Progenitor cell of endocrine pancreas (in vitro differentiated cells): ENCODE measurements at regions not wholly inside any gene's neighbourhood (a gene's known extent, or its start where the extent isn't known, plus 50 kb on each side); places are given as distances from the start of the nearest gene placed in this dataset.

Experiments
- DNase-seq: peaks from one replicate; pipeline ENCODE4 v3.0.0; 2021; ENCODE audit warnings: low spot score; ENCODE audit not compliant: unreplicated experiment
- H3K27ac Mint-ChIP-seq: 2 replicates; pipeline ENCODE4 v1.8.0; 2021; ENCODE audit warnings: mild to moderate bottlenecking, moderate library complexity, mixed read lengths
- H3K27me3 Mint-ChIP-seq: 2 replicates; pipeline ENCODE4 v1.8.0; 2021; ENCODE audit warnings: mixed read lengths
- H3K36me3 Mint-ChIP-seq: 2 replicates; pipeline ENCODE4 v1.8.0; 2022; ENCODE audit warnings: mixed read lengths; ENCODE audit not compliant: insufficient read depth
- H3K4me1 Mint-ChIP-seq: 2 replicates; pipeline ENCODE4 v1.8.0; 2021; ENCODE audit warnings: low read depth, mixed read lengths
- H3K4me3 Mint-ChIP-seq: 2 replicates; pipeline ENCODE4 v1.8.0; 2021; ENCODE audit warnings: low read depth, mild to moderate bottlenecking, moderate library complexity, mixed read lengths
- H3K9me3 Mint-ChIP-seq: 2 replicates; pipeline ENCODE4 v1.8.0; 2021; ENCODE audit warnings: low read depth, mixed read lengths
- CTCF ChIP-seq: fragments of 200-600 bp; sonication (generic); IDR thresholded peaks from one replicate; pipeline ENCODE4 v1.5.0; 2021; ENCODE audit warnings: antibody characterized with exemption, mild to moderate bottlenecking; ENCODE audit not compliant: unreplicated experiment

DNA sequence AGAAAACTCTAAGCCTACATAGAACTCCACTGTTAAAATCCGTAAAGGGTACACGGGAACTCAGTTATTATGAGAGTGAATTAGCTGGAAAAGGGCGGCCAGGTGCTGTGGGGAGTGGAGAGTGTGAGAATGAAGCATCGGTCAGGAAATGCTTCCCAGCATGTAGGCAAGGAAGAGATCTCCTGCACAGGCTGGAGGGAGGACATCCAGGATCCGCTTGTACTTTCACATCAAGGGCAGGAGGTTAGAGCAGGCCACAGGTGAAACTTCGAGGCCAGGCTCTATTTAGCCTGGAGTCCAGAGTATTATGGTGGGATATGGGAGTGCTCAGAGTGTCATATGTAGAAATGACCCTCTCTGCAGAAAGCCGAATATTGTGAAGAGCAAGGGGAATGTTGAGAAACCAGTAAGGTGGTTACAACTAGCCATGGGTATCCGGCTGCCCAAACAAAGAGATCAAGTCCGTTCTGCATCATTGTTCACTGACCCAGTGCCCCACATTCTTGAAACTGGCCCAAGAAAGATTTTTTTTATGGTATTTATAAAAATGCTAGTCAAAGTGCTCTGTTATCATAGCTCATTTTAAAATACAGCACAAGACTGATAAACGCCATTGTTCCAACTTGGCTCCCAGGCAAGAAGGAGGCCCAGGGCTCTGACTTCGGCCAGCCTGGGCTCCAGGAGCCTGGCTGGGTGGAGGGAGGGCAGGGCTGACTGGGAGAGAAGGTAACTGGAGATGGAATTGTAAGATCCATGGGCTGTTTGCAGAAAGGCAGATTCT is 79.4 kb upstream of the HIF1A start:
- no peaks in the 10 kb centered on the region for H3K9me3 Mint-ChIP-seq
- peaks cover 6% of the 10 kb centered on the region for H3K4me1 Mint-ChIP-seq
- TF ChIP-seq CTCF = no peak
- no peak overlapping the region for H3K4me3 Mint-ChIP-seq
- no peaks in the 10 kb centered on the region for H3K27me3 Mint-ChIP-seq
- no peak overlapping the region for H3K27ac Mint-ChIP-seq
- H3K36me3 Mint-ChIP-seq = no peaks in the 10 kb centered on the region
- DNase-seq = no peak

- no peaks in the 10 kb centered on the region for H3K36me3 Mint-ChIP-seq
- H3K27ac Mint-ChIP-seq = no peak overlapping the region
- no peaks in the 10 kb centered on the region for H3K27me3 Mint-ChIP-seq
- DNase-seq = no peak
- H3K4me1 Mint-ChIP-seq = peaks cover 5% of the 10 kb centered on the region
- TF ChIP-seq CTCF = no peak
- no peak overlapping the region for H3K4me3 Mint-ChIP-seq
- H3K9me3 Mint-ChIP-seq = no peaks in the 10 kb centered on the region
Measured at GRCh38 chr14:61616524-61617185, 78.7 kb upstream of the HIF1A start.

DNA sequence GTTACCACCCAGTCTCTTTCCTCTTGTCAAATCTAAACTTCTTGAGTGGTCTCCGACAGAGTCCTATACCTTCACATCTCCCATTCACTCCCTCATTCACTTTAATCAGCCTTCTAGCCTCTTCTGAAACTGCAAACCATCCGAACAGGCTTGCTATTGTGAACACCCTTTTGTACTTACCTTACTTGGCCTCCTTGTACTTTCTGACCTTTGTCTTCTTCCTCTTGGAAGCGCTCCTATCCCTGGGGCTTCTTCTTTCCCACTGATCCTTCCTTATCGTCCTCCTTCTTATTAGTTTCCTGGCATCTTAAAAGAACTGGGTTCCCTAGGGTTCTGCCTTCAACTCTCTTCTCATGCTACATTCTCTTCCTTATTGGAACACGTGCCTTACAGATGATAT is 76.9 kb upstream of the HIF1A start:
- TF ChIP-seq CTCF = no peak
- DNase-seq = no peak
- Mint-ChIP-seq H3K27ac (no peak overlapping the region), H3K4me1 (peaks cover 5% of the 10 kb centered on the region), H3K27me3 (no peaks in the 10 kb centered on the region), H3K36me3 (no peaks in the 10 kb centered on the region), H3K9me3 (no peaks in the 10 kb centered on the region), H3K4me3 (no peak overlapping the region)

- Mint-ChIP-seq H3K36me3 (no peaks in the 10 kb centered on the region), H3K27me3 (no peaks in the 10 kb centered on the region), H3K9me3 (no peaks in the 10 kb centered on the region), H3K27ac (no peak overlapping the region), H3K4me3 (no peak overlapping the region), H3K4me1 (peaks cover 5% of the 10 kb centered on the region)
- TF ChIP-seq CTCF = no peak
- no peak for DNase-seq
Measured at GRCh38 chr14:61619494-61619893, 75.8 kb upstream of the HIF1A start.

- H3K36me3 Mint-ChIP-seq = no peaks in the 10 kb centered on the region
- DNase-seq = no peak
- H3K4me3 Mint-ChIP-seq = no peak overlapping the region
- H3K27ac Mint-ChIP-seq = no peak overlapping the region
- peaks cover 5% of the 10 kb centered on the region for H3K4me1 Mint-ChIP-seq
- TF ChIP-seq CTCF = no peak
- H3K9me3 Mint-ChIP-seq = no peaks in the 10 kb centered on the region
- no peaks in the 10 kb centered on the region for H3K27me3 Mint-ChIP-seq
Measured at GRCh38 chr14:61620130-61620946, 75.0 kb upstream of the HIF1A start.
